ENCODE measurements at regions not wholly inside any gene's neighbourhood (a gene's known extent, or its start where the extent isn't known, plus 50 kb on each side); places are given as distances from the start of the nearest gene placed in this dataset.

- Histone ChIP-seq H3K4me3 (ENCODE audit: low read depth, low read length) (no peak overlapping the region), H3K9me3 (ENCODE audit: control insufficient read depth, insufficient read depth, low read depth, low read length) (no peaks in the 10 kb centered on the region), H3K27ac (ENCODE audit: extremely low read depth, low read depth, low read length) (no peak overlapping the region), H3K36me3 (ENCODE audit: control insufficient read depth in 2 of 2, insufficient read depth in 1 of 2, low read length in 2 of 2) (no peaks in the 10 kb centered on the region), H3K4me1 (ENCODE audit: control insufficient read depth, insufficient read depth, low read length) (no peaks in the 10 kb centered on the region)
- no peak for TF ChIP-seq ZNF155 (tag by site-specific recombination; IDR thresholded peaks at IDR 0.05)
- TF ChIP-seq ZSCAN23 (tag by site-specific recombination; IDR thresholded peaks at IDR 0.05): no peak
- no peak for TF ChIP-seq ZNF302 (tag by site-specific recombination; IDR thresholded peaks at IDR 0.05; ENCODE audit: low read depth)
- TF ChIP-seq SP7 (tag by site-specific recombination; IDR thresholded peaks at IDR 0.05): no peak
- TF ChIP-seq SCRT1 (tag by site-specific recombination; IDR thresholded peaks at IDR 0.05; ENCODE audit: borderline replicate concordance): no peak
- no peak for TF ChIP-seq ZNF664 (tag by site-specific recombination; IDR thresholded peaks at IDR 0.05)
- no peak for TF ChIP-seq ZBTB26 (tag by site-specific recombination; optimal IDR thresholded peaks at IDR 0.05)
- TF ChIP-seq FEZF1 (tag by site-specific recombination; IDR thresholded peaks at IDR 0.05): no peak
- TF ChIP-seq, protein P1, sequence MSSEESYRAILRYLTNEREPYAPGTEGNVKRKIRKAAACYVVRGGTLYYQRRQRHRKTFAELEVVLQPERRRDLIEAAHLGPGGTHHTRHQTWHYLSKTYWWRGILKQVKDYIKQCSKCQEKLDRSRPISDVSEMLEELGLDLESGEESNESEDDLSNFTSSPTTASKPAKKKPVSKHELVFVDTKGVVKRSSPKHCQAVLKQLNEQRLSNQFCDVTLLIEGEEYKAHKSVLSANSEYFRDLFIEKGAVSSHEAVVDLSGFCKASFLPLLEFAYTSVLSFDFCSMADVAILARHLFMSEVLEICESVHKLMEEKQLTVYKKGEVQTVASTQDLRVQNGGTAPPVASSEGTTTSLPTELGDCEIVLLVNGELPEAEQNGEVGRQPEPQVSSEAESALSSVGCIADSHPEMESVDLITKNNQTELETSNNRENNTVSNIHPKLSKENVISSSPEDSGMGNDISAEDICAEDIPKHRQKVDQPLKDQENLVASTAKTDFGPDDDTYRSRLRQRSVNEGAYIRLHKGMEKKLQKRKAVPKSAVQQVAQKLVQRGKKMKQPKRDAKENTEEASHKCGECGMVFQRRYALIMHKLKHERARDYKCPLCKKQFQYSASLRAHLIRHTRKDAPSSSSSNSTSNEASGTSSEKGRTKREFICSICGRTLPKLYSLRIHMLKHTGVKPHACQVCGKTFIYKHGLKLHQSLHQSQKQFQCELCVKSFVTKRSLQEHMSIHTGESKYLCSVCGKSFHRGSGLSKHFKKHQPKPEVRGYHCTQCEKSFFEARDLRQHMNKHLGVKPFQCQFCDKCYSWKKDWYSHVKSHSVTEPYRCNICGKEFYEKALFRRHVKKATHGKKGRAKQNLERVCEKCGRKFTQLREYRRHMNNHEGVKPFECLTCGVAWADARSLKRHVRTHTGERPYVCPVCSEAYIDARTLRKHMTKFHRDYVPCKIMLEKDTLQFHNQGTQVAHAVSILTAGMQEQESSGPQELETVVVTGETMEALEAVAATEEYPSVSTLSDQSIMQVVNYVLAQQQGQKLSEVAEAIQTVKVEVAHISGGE (tag by site-specific recombination; conservative IDR thresholded peaks at IDR 0.05; ENCODE audit: low read depth): no peak
- ChIA-PET CTCF (no interaction called here), POLR2A (no interaction called here)
Observed at GRCh38 chrX:137852502-137852901, 286.6 kb downstream of the ZIC3 start.

DNA sequence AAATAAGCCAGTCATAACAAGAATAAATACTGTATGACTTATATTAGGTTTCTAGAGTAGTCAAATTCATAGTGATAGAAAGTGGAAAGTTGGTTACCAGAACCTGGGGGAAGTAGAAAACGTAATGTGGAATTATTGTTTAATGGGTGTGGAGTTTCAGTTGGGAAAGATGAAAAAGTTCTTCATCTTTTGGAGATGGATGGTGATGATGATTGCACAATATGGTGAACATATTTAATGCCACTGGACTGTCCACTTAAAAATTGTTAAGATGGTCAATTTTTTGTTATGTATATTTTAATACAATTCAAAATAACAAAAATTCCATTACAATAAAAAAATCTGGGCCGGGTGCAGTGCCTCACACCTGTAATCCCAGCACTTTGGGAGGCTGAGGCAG is 289.6 kb downstream of the ZIC3 start:
- CTCF ChIA-PET: no interaction called here
- POLR2A ChIA-PET: no interaction called here
- Histone ChIP-seq H3K4me1 (ENCODE audit: control insufficient read depth, insufficient read depth, low read length) (no peaks in the 10 kb centered on the region), H3K36me3 (ENCODE audit: control insufficient read depth in 2 of 2, insufficient read depth in 1 of 2, low read length in 2 of 2) (no peaks in the 10 kb centered on the region), H3K9me3 (ENCODE audit: control insufficient read depth, insufficient read depth, low read depth, low read length) (no peaks in the 10 kb centered on the region), H3K4me3 (ENCODE audit: low read depth, low read length) (no peak overlapping the region), H3K27ac (ENCODE audit: extremely low read depth, low read depth, low read length) (no peak overlapping the region)
- TF ChIP-seq, protein P2, sequence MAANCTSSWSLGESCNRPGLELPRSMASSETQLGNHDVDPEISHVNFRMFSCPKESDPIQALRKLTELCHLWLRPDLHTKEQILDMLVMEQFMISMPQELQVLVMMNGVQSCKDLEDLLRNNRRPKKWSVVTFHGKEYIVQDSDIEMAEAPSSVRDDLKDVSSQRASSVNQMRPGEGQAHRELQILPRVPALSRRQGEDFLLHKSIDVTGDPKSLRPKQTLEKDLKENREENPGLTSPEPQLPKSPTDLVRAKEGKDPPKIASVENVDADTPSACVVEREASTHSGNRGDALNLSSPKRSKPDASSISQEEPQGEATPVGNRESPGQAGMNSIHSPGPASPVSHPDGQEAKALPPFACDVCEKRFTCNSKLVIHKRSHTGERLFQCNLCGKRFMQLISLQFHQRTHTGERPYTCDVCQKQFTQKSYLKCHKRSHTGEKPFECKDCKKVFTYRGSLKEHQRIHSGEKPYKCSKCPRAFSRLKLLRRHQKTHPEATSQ (tag by site-specific recombination; IDR thresholded peaks at IDR 0.05): no peak
- no peak for TF ChIP-seq YY1 (tag by site-specific recombination; IDR thresholded peaks at IDR 0.05)
- TF ChIP-seq, protein P3, sequence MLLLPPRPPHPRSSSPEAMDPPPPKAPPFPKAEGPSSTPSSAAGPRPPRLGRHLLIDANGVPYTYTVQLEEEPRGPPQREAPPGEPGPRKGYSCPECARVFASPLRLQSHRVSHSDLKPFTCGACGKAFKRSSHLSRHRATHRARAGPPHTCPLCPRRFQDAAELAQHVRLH (tag by site-specific recombination; IDR thresholded peaks at IDR 0.05): no peak
- TF ChIP-seq, protein P4, sequence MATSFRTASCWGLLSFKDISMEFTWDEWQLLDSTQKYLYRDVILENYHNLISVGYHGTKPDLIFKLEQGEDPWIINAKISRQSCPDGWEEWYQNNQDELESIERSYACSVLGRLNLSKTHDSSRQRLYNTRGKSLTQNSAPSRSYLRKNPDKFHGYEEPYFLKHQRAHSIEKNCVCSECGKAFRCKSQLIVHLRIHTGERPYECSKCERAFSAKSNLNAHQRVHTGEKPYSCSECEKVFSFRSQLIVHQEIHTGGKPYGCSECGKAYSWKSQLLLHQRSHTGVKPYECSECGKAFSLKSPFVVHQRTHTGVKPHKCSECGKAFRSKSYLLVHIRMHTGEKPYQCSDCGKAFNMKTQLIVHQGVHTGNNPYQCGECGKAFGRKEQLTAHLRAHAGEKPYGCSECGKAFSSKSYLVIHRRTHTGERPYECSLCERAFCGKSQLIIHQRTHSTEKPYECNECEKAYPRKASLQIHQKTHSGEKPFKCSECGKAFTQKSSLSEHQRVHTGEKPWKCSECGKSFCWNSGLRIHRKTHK (tag by site-specific recombination; IDR thresholded peaks at IDR 0.05): no peak
- TF ChIP-seq ZSCAN23 (tag by site-specific recombination; IDR thresholded peaks at IDR 0.05): no peak
- no peak for TF ChIP-seq ZBTB20 (tag by site-specific recombination; IDR thresholded peaks at IDR 0.05)
- TF ChIP-seq HOXC10 (CRISPR knock-in tag; IDR thresholded peaks at IDR 0.05): no peak
- TF ChIP-seq GFI1B (tag by site-specific recombination; IDR thresholded peaks at IDR 0.05): no peak
